Right forelimb (tissue), 1 donor: ENCODE measurements at regions not wholly inside any gene's neighbourhood (a gene's known extent, or its start where the extent isn't known, plus 50 kb on each side); places are given as distances from the start of the nearest gene placed in this dataset.
"Not testable (repeated sequence)": the region's sequence is repeated elsewhere in the genome, so short reads cannot be mapped to it uniquely, and the experiment has no call there.

Source experiments
- DNase-seq: peaks from one replicate; pipeline ENCODE4 v3.0.0-alpha.2; 2018

DNA sequence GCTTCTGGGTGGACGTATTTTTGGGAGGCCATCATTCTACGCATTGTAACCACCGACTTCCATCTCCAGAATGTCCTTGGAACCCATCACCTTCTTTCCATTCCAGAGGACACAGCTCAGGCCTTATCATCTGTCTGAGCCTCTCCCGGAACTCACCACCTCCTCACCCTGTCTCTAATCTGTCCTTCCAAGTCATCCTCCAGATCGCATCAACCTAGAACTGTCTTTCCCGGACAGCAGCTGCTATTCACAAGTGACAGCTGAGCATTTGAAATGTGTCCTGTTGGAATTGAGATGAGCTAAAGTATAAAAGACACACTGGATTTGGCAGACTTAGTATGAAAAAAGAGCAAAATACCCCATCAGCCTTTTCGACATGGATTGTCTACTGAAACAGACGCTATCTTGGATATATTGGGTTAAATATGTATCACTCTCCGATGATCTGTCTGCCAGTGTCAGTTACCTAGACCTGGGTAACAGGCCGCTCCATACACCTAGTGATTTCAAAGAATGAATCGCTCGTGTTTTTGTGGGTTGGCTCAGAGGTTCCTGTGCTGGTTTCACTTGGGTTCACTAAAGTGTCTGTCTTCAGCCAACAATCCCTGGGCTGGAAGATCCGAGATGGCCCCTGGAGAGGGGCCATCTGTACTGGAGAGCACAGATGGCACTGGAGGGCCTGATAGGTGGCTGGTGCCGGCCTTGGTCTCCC is 104.4 kb upstream of the RFLNA start:
- DNase-seq, result peak; percentile 43

DNA sequence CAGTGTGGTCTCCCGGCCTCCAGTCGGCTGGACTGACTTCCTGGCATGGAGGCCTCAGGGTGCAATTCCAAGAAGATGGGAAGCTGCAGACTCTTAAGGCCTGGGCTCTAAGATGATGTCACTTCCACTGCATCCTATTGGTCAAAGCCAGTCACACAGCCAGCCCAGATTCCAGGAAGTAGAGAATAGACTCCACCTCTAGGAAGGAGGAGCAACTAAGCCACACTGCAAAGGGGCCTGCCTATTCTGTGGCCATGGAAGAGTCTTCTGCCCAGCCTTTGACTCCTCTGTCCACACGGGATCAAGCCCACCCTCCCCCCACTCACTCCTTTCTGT is 103.9 kb upstream of the RFLNA start:
- no peak for DNase-seq

DNA sequence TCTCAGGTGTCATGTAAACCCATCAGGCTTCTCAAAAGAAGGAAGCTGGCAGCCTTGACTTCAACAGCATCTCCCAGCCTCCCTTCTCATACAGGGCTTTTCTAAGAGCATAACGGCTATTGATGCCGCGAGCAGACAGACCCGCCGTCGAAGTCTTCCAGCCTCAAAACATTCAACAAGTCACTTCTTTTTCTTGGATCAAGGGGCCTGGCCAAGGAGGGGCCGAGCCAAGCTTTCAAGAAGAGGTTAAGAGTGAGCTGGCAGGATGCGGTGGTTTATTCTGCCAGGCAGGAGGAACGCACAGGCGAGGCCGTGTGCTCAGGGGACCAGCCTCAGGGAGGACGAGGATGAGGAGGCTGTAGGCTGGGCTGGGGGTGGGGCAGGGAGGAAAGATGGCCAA is 102.9 kb upstream of the RFLNA start:
- DNase-seq, result peak; percentile 55

DNA sequence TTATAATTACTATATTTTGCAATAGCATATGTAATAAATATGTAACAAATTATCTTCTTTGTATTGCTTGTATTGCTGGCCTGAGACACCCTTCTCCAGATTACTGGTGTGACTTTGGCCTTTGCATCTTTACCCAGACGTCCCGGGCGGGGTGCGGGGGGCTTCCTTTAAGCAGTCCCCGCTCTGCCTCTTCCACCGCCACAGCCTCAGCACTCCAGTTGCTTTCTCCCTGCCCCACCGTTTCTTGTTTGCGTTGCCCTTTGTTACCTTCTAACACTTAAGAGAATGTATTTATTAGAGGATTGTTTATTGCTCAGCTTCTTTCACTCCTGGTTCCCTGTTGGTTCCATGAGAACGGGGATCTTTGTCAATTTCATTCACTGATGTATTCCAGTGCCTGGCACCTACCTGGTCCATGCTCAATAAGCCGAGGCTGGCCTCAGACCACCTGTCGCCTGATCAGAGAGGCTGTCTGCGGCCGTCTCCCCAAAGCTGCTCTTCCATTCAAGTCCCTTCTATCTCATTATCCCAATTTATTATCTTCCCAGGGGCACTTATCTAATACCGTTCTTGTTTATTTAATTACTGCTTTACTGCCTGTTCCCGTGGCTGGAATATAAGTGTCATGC is 100.5 kb upstream of the RFLNA start:
- DNase-seq, result no peak

DNA sequence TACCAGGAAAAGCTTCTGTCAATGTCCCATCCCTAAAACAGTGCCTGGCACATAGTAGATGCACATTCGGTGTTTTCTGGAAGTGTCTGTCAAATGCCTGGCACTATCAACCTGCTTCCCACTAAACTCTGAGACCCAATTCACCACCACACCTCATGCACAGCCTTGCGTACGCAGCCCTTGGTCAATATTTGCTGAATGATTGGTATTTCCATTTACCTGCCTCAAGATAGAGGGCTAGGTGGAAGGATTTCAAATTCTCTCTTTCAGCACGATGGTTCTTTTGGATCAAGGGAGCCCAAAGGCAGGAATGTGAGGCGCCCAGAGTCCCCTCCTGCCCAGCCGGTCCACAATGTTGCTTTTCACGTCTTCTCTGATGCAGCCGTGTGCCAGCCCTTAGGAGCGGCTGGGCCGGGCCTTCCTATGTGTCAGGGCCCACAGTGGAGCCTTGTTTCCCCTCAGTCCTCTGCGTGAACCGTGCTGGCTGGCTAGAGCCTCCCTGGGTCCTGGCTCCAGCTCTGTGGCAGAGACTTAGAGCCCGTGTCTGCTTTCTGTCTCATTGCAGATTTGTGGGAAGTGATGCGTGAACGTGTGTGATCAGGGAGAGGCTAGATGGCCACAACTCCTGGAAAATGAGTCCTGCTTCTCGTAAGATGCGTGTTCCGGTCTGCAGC is 99.9 kb upstream of the RFLNA start:
- no peak for DNase-seq

DNA sequence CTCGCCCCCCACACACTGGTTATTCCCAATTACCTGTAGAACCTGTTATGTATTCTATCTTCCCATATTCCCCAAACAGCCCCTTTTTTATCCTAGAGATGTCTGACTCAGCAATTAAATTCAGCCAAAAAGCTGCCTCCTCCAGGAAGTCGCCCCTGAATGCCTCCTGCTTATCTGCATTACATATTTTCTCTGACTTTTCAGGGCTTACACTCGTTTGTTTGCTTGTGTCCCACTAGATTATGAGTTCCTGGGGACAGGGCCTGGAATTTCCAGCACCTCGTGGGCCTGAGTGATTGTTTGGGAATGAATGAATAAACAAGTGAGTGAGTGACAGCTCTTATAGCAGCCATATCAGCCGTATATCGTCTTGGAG is 99.3 kb upstream of the RFLNA start:
- no peak for DNase-seq

DNA sequence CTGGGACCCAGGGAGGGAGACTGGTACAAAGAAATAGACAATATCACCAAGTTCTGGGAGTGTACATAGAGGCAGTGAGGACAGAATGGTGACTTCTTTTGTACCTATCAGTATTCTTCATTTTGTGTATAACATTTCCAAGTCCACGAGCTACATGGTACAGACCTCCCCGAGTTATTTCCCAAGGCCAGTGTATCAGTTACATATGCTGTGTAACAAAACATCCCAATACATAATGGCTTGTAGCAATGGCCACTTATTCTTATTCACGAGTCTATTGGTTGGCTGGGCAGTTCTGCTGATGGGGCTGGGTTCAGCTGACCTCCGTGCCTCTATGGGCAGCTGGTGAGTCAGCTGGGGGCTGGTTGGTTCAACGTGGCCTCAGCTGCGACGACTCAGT is 98.7 kb upstream of the RFLNA start:
- DNase-seq, result no peak

DNA sequence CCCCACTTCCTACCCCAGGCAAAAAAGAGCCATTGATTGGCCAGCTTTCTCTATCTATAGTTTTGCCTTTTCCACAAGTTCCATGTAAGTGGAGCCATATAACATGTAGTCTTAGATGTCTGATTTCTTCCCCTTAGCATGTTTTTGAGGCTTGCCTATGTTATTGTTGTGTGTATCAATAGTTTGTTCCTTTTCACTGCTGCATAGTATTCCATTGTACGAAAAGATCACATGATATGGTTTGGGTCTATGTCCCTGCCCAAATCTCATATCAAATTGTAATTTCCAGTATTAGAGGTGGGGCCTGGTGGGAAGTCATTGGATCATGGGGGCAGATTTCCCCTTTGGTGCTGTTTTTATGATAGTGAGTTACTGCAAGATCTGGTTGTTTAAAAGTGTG is 93.6 kb upstream of the RFLNA start:
- no peak for DNase-seq

DNA sequence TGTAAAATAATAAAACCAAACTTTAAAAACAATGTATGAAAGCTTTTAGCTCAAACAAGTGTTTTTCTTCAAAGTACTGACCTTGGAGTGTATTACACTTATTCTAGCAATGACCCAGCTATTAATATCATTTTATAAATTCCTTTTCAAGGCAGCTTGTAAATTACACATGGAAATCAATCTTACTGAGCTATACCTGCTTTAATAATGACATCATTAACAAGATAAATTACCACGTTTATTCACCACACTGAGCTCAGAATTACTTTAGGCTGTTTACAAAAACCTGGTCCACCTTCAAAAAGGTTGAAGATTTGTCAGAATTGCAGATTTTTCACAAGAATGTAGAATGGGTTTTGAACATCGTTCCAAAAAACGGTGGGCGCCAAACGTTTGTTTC is 91.7 kb upstream of the RFLNA start:
- no peak for DNase-seq

DNA sequence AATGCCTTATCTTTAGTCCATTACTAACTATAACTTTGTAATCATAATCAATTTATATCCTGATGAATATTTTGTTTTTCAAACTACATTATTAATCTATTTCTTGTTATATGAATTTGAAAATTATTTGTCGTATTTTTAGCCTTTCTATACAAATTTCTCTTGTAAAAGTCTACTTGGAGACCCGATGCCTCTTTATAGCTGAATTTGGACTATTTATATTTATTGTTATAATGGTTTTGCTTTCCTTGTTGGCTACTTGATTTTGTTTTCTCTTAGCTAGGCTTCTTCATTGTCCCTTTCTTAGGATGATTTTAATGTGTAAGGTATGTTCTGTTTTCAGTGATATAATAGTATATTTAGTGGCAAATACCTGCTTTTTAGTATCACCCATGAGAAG is 89.5 kb upstream of the RFLNA start:
- no peak for DNase-seq

DNA sequence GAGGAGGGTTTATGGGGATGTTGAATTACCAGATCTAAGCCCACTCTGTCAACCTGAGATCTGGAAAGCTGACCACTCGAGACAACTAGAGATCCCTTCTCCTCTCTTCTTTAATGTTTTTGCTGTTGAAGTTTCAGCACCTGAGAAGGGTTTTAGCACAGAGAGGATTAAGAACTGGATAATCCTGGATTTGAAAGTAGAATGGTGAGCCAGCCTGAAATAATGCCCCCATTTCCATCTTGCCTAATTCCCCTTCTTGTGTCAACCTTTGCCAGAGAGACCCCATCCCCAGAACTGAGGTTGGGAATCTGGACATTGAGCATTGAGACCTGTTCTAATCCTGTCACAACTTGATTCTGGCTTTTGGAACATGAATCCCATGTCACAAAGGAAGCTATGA is 87.8 kb upstream of the RFLNA start:
- no peak for DNase-seq

DNA sequence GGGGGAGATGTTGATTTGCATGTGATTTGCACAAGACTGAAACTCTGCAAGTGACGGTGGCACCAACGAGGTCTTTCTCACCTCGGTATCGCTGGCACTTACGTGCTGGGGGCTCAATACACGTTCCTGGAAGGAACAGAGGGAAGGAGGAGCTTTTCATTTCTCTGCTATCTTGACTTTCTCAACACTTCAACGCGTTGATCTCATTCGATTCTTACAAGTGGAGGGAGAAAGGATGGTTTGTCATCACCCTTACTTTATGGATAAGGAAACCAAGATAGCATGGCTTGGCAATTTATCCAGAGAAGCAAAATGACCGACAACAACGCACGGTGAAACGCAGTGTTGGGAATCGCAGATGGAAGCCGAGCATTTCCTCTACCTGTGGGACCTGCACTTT is 87.3 kb upstream of the RFLNA start:
- no peak for DNase-seq

DNA sequence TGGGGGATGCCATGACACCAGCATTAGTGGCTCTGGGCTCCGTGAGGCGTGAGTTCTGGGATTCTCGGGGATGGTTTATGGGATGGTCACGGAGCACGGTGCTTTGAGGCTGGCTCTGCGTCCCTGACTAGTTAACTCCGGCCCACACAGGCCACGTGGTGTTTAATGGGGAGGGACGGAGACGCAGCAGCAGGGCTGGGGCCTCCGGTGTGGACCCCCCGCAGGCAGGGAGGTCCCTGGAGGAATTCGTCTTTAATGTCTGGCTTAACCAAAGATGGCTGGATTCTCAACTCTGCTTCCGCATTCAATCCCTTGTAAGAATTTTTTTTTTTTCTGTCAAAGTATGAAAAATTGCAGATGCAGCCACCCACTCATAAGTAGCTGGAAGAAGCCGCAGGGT is 86.4 kb upstream of the RFLNA start:
- DNase-seq, result no peak

DNA sequence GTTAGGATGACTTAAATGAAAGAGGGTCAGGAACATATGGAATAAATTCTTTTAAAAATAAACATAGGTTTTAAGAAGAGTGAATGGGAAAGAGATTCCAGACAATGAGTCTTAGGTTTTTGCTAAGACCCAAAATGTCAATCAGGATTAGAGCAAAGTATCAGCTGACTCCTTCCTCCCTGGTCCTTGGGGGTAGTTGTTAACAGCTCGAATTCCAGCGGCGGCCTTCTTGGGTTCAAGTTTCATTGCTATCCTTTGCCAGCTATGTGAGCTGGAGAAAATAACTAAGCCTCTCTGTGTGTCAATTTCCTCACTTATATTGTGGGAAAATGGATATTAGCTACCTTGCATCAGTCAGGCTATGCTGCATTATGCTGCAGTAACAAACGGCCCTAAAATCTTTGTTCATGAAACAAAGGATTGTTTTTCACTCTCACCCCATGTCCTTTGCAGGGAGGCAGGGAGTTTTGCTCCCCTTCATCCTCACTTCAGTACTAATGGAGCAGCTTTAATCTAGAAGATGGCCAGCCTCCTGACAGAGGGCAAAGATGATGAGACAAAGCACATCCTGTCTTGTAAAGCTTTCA is 83.8 kb upstream of the RFLNA start:
- no peak for DNase-seq

DNA sequence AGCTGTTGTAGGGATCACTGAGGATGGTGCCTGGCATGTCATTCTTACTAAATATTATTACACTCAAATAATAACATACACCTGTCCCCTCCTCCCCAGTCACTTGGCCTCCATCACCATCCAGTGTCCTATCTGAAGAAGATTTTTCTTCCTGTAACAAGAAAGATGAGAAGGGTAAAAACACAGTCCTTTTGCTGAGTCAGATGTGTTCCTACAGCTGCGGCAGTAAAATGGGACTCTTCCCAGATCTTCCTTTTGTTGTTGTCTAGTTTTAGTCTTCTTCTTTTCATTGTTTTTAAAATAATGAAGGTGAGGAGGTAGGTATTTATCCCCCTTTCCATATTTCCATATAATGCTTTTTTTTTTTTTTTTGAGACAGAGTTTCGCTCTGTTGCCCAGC is 83.1 kb upstream of the RFLNA start:
- no peak for DNase-seq

DNA sequence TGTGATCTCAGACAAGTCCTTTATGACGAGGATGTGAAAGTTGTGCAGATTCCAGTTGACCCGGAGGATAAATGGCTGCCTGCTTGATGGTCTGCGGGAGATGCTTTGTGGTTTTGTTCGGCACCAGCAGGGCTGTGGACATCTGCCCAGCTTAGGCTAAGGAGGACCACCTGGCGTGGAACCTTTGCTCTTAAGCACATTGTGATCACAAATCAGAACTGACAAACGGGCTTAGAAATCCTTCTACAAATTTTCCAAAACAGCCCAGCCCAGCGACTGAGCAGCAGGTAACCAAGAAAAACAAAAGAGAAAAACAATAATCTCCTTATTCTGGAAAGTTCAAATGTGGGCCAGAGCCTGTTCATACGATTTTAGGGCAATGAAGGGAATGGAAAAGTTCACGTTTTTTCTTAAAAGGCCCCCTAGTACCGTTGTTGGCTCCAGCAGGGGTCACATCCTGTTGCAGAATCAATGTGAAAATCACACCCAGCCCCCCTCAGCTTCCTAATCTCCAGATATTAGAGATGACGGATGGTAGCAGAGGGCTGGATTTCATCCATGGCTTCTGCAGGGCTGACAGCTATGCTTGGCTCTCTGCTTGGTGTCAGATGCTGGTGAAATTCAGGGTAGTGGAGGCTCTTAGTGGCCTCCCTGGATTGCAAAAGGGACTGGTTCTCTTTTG is 81.1 kb upstream of the RFLNA start:
- no peak for DNase-seq

DNA sequence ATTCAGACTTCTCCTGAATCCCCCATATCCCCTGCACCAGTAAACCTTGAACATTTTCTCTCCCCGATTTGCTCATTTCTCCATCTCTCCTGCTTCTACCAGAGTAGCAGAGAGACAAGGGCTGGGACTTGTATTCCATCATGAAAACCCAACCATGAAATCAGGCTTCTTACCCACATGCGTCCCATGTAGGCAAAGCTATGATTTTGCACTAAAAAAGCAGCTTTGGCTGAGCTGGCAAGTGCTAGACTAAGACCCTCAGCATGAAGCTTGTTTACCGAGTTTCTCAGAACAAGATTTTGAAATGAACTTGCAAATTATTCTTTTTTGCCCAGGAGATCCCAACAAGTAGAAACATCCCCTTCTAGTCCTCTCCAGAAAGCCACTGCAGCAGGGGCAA is 80.3 kb upstream of the RFLNA start:
- no peak for DNase-seq

DNA sequence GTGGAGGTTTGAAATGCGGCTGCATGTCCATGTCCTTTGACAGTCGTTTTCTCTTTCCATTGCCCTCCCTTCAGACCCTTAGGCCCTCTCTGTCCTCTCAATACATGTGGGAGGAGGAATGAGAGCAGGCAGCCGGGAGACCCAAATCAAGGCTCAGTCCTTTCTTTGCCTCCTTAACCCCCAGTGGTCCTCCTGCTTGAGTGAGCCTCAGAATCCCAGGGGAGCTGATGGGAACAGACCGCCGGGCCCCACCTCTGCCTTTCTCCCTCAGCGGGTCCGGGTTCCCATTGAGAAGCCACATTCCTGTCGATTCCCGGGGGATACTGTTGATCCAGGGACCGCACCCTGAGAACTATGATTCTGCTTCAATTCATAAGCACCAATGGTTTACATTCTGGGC is 77.9 kb upstream of the RFLNA start:
- DNase-seq, result no peak

DNA sequence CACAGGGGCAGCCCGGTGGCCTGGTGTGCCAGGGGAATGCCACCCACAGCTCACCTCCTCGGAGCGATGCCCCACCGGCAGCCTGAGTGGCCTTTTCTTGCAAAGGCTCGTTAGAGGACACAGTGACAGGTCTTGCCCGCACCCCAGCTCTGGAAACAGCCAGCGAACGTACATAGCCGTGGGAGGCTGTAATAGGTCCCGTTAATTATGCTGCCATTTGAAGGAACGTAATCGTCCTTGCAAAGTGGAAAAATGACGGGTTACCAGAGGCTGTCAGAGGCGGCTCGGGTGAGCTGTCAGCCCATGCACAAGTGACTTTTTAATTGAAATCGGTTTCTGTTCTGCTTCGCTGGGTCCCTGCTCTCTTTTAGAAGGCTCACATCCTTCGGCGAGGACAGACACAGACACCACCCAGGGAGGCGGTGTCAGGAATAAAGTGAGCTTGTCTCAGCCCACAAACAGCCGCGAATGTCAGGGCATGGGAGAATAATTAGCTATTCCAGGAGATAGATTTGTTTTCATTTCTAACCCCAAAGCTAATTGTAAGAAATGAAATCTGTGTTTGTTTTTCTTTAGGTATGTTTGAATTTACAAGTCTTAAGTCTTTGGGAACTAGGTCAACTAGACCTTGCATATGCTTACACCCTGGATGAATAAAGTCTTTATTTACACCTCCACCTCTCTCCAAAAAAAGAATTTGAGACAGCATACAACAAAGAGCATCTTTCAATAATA is 77.2 kb upstream of the RFLNA start:
- DNase-seq, result no peak

DNA sequence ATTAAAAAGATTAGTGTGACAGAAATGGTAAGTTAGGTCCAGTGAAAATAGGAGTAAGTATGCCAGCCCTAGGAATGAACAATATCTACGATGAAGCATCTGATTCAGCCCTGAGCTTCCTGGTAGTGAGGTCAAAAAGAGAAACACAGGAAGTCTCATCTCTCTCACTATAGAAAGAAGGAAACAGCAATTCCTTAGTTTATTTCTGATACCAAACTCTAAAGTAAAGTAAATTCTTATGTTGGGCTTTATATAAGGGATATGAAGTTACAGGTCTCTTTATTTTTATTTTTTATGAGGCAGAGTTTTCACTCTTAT is 76.7 kb upstream of the RFLNA start:
- no peak for DNase-seq

DNA sequence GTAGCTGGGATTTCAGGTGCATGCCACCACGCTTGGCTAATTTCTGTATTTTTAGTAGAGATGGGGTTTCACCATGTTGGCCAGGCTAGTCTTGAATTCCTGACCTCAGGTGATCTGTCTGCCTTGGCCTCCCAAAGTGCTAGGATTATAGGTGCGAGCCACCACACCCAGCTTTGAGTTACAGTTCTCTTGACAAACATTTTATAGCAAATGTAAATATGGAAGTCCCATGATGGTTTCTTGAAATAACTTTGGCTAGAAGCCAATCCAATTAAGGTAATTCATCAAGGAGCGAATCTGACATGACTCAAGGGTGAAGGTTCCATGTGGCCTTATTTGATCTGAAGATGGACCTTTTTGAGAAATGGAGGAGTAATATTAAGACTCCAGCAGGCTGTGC is 76.2 kb upstream of the RFLNA start:
- DNase-seq, result not testable (repeated sequence)

DNA sequence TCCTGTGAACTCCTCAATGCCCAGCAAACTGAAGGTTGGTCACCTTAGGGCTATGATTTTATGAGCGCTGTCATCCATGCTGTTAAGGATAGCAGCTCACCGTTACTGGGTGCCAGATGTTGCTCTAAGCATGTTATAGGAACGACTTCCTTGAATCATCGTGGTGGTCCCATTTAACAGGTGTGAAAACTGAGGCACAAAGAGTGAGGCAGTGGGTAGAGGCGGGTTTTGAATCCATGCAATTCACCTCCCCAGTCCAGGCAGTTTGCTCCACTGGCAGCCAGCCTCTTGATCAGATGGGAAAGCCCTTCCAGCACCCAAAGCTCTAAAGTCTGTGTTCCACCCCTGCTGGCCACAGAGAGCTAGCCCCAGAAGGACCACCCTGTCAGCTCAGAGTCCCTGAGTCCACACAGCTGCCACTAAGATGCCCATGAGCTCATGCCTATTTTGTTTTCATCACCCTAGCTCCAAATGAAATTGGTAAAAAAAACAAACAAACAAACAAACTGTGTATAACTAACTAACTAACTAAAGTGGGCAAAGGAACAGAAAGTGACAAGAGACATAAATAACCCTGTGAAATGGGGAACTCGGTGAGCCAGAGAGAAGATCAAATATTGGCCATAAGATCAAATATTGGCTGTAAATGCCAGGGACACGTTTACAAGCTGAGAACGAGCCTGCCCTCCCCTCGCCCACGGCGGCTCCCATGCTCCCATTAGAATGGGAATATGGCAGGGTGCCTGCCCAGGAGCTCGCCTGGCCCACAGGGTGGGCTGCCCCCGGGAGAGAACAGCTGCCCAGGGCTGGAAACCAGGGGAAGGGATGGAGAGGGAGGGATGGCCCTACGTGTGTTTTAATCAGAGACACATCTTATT is 72.3 kb upstream of the RFLNA start:
- no peak for DNase-seq
